ENCODE measurements at regions not wholly inside any gene's neighbourhood (a gene's known extent, or its start where the extent isn't known, plus 50 kb on each side); places are given as distances from the start of the nearest gene placed in this dataset.

GRCh38 chr6:155968921-155969320 is 513.3 kb upstream of the NOX3 start:
- TF ChIP-seq EZH2 (IDR thresholded peaks at IDR 0.05; ENCODE audit: borderline replicate concordance, insufficient read depth, low read length, poor library complexity, severe bottlenecking): no peak
- TF ChIP-seq, protein P1, sequence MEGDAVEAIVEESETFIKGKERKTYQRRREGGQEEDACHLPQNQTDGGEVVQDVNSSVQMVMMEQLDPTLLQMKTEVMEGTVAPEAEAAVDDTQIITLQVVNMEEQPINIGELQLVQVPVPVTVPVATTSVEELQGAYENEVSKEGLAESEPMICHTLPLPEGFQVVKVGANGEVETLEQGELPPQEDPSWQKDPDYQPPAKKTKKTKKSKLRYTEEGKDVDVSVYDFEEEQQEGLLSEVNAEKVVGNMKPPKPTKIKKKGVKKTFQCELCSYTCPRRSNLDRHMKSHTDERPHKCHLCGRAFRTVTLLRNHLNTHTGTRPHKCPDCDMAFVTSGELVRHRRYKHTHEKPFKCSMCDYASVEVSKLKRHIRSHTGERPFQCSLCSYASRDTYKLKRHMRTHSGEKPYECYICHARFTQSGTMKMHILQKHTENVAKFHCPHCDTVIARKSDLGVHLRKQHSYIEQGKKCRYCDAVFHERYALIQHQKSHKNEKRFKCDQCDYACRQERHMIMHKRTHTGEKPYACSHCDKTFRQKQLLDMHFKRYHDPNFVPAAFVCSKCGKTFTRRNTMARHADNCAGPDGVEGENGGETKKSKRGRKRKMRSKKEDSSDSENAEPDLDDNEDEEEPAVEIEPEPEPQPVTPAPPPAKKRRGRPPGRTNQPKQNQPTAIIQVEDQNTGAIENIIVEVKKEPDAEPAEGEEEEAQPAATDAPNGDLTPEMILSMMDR (IDR thresholded peaks at IDR 0.05; ENCODE audit: poor library complexity, severe bottlenecking): no peak
- TF ChIP-seq POLR2AphosphoS5 (IDR thresholded peaks at IDR 0.05): no peak
- no peak for TF ChIP-seq TAF1 (IDR thresholded peaks at IDR 0.05; ENCODE audit: low read depth)
- no peak for TF ChIP-seq EP300 (conservative IDR thresholded peaks at IDR 0.05; ENCODE audit: poor library complexity, severe bottlenecking)

Data from neural cell (in vitro differentiated cells).